ENCODE measurements at regions not wholly inside any gene's neighbourhood (a gene's known extent, or its start where the extent isn't known, plus 50 kb on each side); places are given as distances from the start of the nearest gene placed in this dataset.

DNA sequence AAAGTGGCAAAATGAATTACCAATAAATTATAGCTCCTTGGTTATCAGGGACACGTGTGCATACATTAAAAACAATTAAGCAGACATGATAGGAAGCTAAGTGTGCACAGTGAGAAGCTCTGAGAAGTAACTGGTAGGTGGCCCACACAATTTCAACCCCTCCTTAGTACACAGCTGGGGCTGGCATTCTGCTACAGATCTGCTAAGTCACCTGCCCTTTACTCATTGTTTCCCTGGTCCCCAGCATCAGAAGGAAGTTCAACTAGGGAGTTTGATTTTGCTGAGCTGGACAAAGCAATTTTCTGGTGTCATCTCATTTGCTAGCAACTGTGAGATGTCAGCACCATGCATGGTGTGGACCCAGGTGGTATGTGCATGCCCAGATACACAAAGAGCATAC lies 424.1 kb upstream of the NPVF start:
- ATAC-seq (no peak), DNase-seq (no peak)
- no peak for TF ChIP-seq CTCF (IDR thresholded peaks at IDR 0.05)
- no peak for TF ChIP-seq POLR2A (IDR thresholded peaks at IDR 0.05)
- no peaks in the 10 kb centered on the region for H3K4me1 ChIP-seq
- H3K36me3 ChIP-seq (replicated peaks in 1 of 2; ENCODE audit: insufficient read depth in 1 of 2, low read depth in 2 of 2) = no peaks in the 10 kb centered on the region
- 45 to 79% methylated on average over 1 of the region's 1 CpG for WGBS, 2 donors
- no peaks in the 10 kb centered on the region for H3K9me3 ChIP-seq
- H3K27ac ChIP-seq = no peak overlapping the region
- intact Hi-C loops (cut with DNase I) = no loop called here
- H3K27me3 ChIP-seq = no peaks in the 10 kb centered on the region
- no peak overlapping the region for H3K4me3 ChIP-seq

- no peaks in the 10 kb centered on the region for H3K9me3 ChIP-seq
- H3K36me3 ChIP-seq (replicated peaks in 1 of 2; ENCODE audit: insufficient read depth in 1 of 2, low read depth in 2 of 2) = no peaks in the 10 kb centered on the region
- DNase-seq (no peak), ATAC-seq (no peak)
- H3K4me3 ChIP-seq = no peak overlapping the region
- no peak overlapping the region for H3K27ac ChIP-seq
- TF ChIP-seq POLR2A (IDR thresholded peaks at IDR 0.05) (no peak), CTCF (IDR thresholded peaks at IDR 0.05) (no peak)
- no peaks in the 10 kb centered on the region for H3K4me1 ChIP-seq
- no peaks in the 10 kb centered on the region for H3K27me3 ChIP-seq
- WGBS, 2 donors = 66 to 85% methylated on average over 2 of the region's 2 CpGs
- intact Hi-C loops (cut with DNase I) = no loop called here
These were observed 425.1 kb upstream of the NPVF start for GRCh38 chr7:25653384-25653783.

DNA sequence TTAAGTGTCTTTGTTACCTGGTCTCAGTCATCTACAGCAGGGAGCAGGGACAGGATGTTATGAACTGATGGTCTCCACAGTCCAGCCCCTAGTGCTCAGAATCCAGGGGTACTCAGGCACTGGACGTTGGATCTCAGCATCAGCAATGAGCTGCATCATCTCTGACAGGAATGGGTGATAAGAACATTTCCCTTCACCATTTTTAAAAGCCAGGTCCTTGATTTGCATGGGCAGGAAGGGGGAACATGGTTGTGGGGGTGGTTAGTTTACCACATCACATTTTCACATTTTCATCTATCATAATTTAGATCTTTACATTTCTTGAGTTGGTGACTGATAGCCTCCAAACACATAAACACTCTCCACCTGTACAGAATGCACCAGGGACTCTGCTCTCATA lies 427.8 kb upstream of the NPVF start:
- Histone ChIP-seq H3K36me3 (replicated peaks in 1 of 2; ENCODE audit: insufficient read depth in 1 of 2, low read depth in 2 of 2) (no peaks in the 10 kb centered on the region), H3K4me1 (no peaks in the 10 kb centered on the region), H3K9me3 (no peaks in the 10 kb centered on the region), H3K4me3 (no peak overlapping the region), H3K27me3 (no peaks in the 10 kb centered on the region), H3K27ac (no peak overlapping the region)
- TF ChIP-seq CTCF (IDR thresholded peaks at IDR 0.05) (no peak), POLR2A (IDR thresholded peaks at IDR 0.05) (no peak)
- WGBS, 2 donors = 50 to 85% methylated on average over 1 of the region's 1 CpG
- no peak for DNase-seq
- intact Hi-C loops (cut with DNase I) = no loop called here
- no peak for ATAC-seq

DNA sequence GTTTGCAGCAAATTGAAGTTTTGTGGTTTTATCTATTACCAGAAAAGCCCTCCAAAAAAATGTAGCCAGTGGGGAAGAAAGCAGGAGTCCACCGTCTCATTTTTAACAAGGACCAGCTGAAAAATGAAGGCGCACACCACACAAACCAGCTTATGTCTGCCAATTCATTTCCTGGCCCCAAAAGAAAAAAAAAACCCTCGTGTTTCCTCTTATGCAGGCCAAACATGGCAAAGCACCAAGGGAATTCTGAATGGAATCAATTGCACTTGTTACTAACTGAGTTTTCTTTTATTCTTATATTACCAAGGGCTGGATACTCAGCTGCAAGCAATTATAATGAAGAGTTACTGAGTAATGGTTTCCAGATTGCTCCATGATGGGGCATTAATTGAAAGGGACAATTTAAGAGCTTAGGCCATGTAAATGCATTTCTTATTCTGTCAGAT lies 428.3 kb upstream of the NPVF start:
- ATAC-seq = no peak
- 34 to 42% methylated on average over 3 of the region's 3 CpGs for WGBS, 2 donors
- H3K4me1 ChIP-seq = no peaks in the 10 kb centered on the region

More for the DNA sequence above, 428.3 kb upstream of the NPVF start:
- Histone ChIP-seq H3K9me3 (no peaks in the 10 kb centered on the region), H3K36me3 (replicated peaks in 1 of 2; ENCODE audit: insufficient read depth in 1 of 2, low read depth in 2 of 2) (no peaks in the 10 kb centered on the region), H3K27me3 (no peaks in the 10 kb centered on the region), H3K4me3 (no peak overlapping the region), H3K27ac (no peak overlapping the region)
- intact Hi-C loops (cut with DNase I) = no loop called here
- no peak for DNase-seq
- TF ChIP-seq CTCF (IDR thresholded peaks at IDR 0.05) (no peak), POLR2A (IDR thresholded peaks at IDR 0.05) (no peak)
